ENCODE measurements at regions not wholly inside any gene's neighbourhood (a gene's known extent, or its start where the extent isn't known, plus 50 kb on each side); places are given as distances from the start of the nearest gene placed in this dataset.
"Not testable (repeated sequence)": the region's sequence is repeated elsewhere in the genome, so short reads cannot be mapped to it uniquely, and the experiment has no call there.

DNA sequence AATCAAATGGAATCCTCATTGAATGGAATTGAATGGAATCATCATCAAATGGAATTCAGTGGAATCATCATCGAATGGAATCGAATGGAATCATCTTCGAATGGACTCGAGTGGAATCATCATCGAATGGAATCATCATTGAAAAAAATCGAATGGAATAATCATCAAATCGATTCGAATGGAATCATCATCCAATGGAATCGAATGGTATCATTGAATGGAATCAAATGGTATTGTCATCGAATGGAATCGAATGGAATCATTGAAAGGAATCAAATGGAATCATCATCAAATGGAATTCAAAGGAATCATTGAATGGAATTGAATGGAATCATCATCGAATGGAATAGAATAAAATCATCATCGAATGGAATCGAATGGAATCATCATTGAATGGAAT lies 619.3 kb downstream of the TP53TG3F start:
- Histone ChIP-seq H3K27me3 (replicated peaks in 2 of 5; ENCODE audit: control insufficient read depth in 4 of 5, insufficient read depth in 5 of 5, low read length in 4 of 5) (no peaks in the 10 kb centered on the region), H3K36me3 (ENCODE audit: control insufficient read depth in 4 of 4, insufficient read depth in 4 of 4, low read length in 3 of 4) (no peaks in the 10 kb centered on the region), H3K4me1 (ENCODE audit: control extremely low read depth in 1 of 4, control insufficient read depth in 4 of 4, insufficient read depth in 4 of 4, low read length in 3 of 4) (no peaks in the 10 kb centered on the region), H3K9me3 (ENCODE audit: control extremely low read depth in 1 of 5, control insufficient read depth in 4 of 5, insufficient read depth in 2 of 5, low read depth in 1 of 5, low read length in 4 of 5) (peaks cover 2 to 83% (median 19%) of the 10 kb centered on the region in 5 experiments), H3K27ac (ENCODE audit: insufficient read depth in 1 of 2, low read depth in 1 of 2, low read length in 2 of 2, poor library complexity in 1 of 2, severe bottlenecking in 2 of 2) (no peak overlapping the region), H3K4me3 (ENCODE audit: control insufficient read depth in 1 of 7, extremely low read depth in 1 of 7, insufficient read depth in 4 of 7, low read depth in 2 of 7, low read length in 6 of 7) (no peak overlapping the region)
- DNase-seq = peak in 1 of 3 donors; percentile 12
- WGBS (ENCODE audit: insufficient coverage) = 80% methylated on average over 11 of the region's 14 CpGs
- CTCF ChIA-PET = no interaction called here
- POLR2A ChIA-PET = no interaction called here

GRCh38 chr16:34085038-34085437 lies 625.6 kb downstream of the TP53TG3F start:
- CTCF ChIA-PET; POLR2A ChIA-PET; DNase-seq; H3K4me3 ChIP-seq (ENCODE audit: control insufficient read depth in 1 of 7, extremely low read depth in 1 of 7, insufficient read depth in 4 of 7, low read depth in 2 of 7, low read length in 6 of 7); H3K36me3 ChIP-seq (ENCODE audit: control insufficient read depth in 4 of 4, insufficient read depth in 4 of 4, low read length in 3 of 4); H3K4me1 ChIP-seq (ENCODE audit: control extremely low read depth in 1 of 4, control insufficient read depth in 4 of 4, insufficient read depth in 4 of 4, low read length in 3 of 4); H3K27ac ChIP-seq (ENCODE audit: insufficient read depth in 1 of 2, low read depth in 1 of 2, low read length in 2 of 2, poor library complexity in 1 of 2, severe bottlenecking in 2 of 2); H3K27me3 ChIP-seq (replicated peaks in 2 of 5; ENCODE audit: control insufficient read depth in 4 of 5, insufficient read depth in 5 of 5, low read length in 4 of 5): not testable (repeated sequence)
- 70% methylated on average over 5 of the region's 5 CpGs for WGBS (ENCODE audit: insufficient coverage)
- peaks cover 2 to 87% (median 19%) of the 10 kb centered on the region in 5 experiments for H3K9me3 ChIP-seq (ENCODE audit: control extremely low read depth in 1 of 5, control insufficient read depth in 4 of 5, insufficient read depth in 2 of 5, low read depth in 1 of 5, low read length in 4 of 5)

- H3K4me3 ChIP-seq (ENCODE audit: control insufficient read depth in 1 of 7, extremely low read depth in 1 of 7, insufficient read depth in 4 of 7, low read depth in 2 of 7, low read length in 6 of 7); CTCF ChIA-PET; POLR2A ChIA-PET; H3K27ac ChIP-seq (ENCODE audit: insufficient read depth in 1 of 2, low read depth in 1 of 2, low read length in 2 of 2, poor library complexity in 1 of 2, severe bottlenecking in 2 of 2); DNase-seq; H3K4me1 ChIP-seq (ENCODE audit: control extremely low read depth in 1 of 4, control insufficient read depth in 4 of 4, insufficient read depth in 4 of 4, low read length in 3 of 4); H3K36me3 ChIP-seq (ENCODE audit: control insufficient read depth in 4 of 4, insufficient read depth in 4 of 4, low read length in 3 of 4); H3K27me3 ChIP-seq (replicated peaks in 2 of 5; ENCODE audit: control insufficient read depth in 4 of 5, insufficient read depth in 5 of 5, low read length in 4 of 5): not testable (repeated sequence)
- H3K9me3 ChIP-seq (ENCODE audit: control extremely low read depth in 1 of 5, control insufficient read depth in 4 of 5, insufficient read depth in 2 of 5, low read depth in 1 of 5, low read length in 4 of 5) = peaks cover 12 to 75% (median 28%) of the 10 kb centered on the region in 5 experiments
- 86% methylated on average over 14 of the region's 14 CpGs for WGBS (ENCODE audit: insufficient coverage)
Observed at GRCh38 chr16:34095006-34095405, 635.6 kb downstream of the TP53TG3F start.

DNA sequence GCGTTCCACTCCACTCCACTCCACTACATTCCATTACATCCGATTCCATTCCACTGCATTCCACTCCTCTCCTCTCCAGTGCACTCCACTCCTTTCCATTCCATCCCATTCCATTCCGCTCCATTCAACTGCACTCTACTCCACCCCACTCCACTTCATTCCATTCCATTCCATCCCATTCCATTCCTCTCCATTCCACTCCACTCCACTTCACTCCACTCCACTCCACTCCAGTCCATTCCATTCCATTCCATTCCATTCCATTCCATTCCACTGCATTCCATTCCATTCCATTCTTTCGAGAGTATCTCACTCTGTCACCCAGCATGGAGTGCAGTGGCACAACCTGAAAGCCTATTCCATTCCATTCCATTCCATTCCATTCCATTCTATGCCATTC lies 637.5 kb downstream of the TP53TG3F start:
- H3K27me3 ChIP-seq (replicated peaks in 2 of 5; ENCODE audit: control insufficient read depth in 4 of 5, insufficient read depth in 5 of 5, low read length in 4 of 5); CTCF ChIA-PET; DNase-seq; H3K4me1 ChIP-seq (ENCODE audit: control extremely low read depth in 1 of 4, control insufficient read depth in 4 of 4, insufficient read depth in 4 of 4, low read length in 3 of 4); POLR2A ChIA-PET; H3K27ac ChIP-seq (ENCODE audit: insufficient read depth in 1 of 2, low read depth in 1 of 2, low read length in 2 of 2, poor library complexity in 1 of 2, severe bottlenecking in 2 of 2); H3K4me3 ChIP-seq (ENCODE audit: control insufficient read depth in 1 of 7, extremely low read depth in 1 of 7, insufficient read depth in 4 of 7, low read depth in 2 of 7, low read length in 6 of 7); H3K36me3 ChIP-seq (ENCODE audit: control insufficient read depth in 4 of 4, insufficient read depth in 4 of 4, low read length in 3 of 4): not testable (repeated sequence)
- H3K9me3 ChIP-seq (ENCODE audit: control extremely low read depth in 1 of 5, control insufficient read depth in 4 of 5, insufficient read depth in 2 of 5, low read depth in 1 of 5, low read length in 4 of 5) = peaks cover 9 to 63% (median 22%) of the 10 kb centered on the region in 5 experiments
- 76% methylated on average over 4 of the region's 4 CpGs for WGBS (ENCODE audit: insufficient coverage)

GRCh38 chr16:34097326-34097725 lies 637.9 kb downstream of the TP53TG3F start:
- peak in 1 of 3 donors; percentile 6 for DNase-seq
- peaks cover 9 to 59% (median 22%) of the 10 kb centered on the region in 5 experiments for H3K9me3 ChIP-seq (ENCODE audit: control extremely low read depth in 1 of 5, control insufficient read depth in 4 of 5, insufficient read depth in 2 of 5, low read depth in 1 of 5, low read length in 4 of 5)
- H3K36me3 ChIP-seq (ENCODE audit: control insufficient read depth in 4 of 4, insufficient read depth in 4 of 4, low read length in 3 of 4); CTCF ChIA-PET; H3K4me3 ChIP-seq (ENCODE audit: control insufficient read depth in 1 of 7, extremely low read depth in 1 of 7, insufficient read depth in 4 of 7, low read depth in 2 of 7, low read length in 6 of 7); POLR2A ChIA-PET; H3K27ac ChIP-seq (ENCODE audit: insufficient read depth in 1 of 2, low read depth in 1 of 2, low read length in 2 of 2, poor library complexity in 1 of 2, severe bottlenecking in 2 of 2); H3K27me3 ChIP-seq (replicated peaks in 2 of 5; ENCODE audit: control insufficient read depth in 4 of 5, insufficient read depth in 5 of 5, low read length in 4 of 5); H3K4me1 ChIP-seq (ENCODE audit: control extremely low read depth in 1 of 4, control insufficient read depth in 4 of 4, insufficient read depth in 4 of 4, low read length in 3 of 4): not testable (repeated sequence)
- 87% methylated on average over 3 of the region's 3 CpGs for WGBS (ENCODE audit: insufficient coverage)

DNA sequence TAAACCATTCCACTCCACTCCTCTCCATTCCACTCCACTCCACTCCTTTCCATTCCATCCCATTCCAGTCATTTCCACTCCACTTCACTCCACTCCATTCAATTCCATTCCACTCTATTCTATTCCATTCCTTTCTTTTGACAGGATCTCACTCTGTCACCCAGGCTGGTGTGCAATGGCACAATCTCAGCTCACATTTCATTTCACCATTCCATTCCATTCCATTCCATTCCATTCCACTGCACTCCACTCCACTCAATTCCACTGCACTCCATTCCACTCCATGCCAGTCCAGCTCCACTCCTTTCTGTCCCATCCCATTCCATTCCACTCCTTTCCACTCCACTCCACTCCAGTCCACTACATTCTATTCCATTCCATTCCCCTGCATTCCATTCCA lies 638.6 kb downstream of the TP53TG3F start:
- POLR2A ChIA-PET; H3K4me1 ChIP-seq (ENCODE audit: control extremely low read depth in 1 of 4, control insufficient read depth in 4 of 4, insufficient read depth in 4 of 4, low read length in 3 of 4): not testable (repeated sequence)

DNA sequence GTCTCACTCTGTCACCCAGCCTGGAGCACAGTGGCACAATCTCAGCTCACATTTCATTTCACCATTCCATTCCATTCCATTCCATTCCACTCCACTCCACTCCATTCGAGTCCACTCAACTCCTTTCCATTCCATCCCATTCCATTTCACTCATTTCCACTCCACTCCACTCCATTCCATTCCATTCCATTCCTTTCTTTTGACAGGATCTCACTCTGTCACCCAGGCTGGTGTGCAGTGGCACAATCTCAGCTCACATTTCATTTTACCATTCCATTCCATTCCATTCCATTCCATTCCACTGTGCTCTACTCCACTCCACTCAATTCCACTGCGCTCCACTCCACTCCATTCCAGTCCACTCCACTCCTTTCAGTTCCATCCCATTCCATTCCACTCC lies 639.6 kb downstream of the TP53TG3F start:
- H3K36me3 ChIP-seq (ENCODE audit: control insufficient read depth in 4 of 4, insufficient read depth in 4 of 4, low read length in 3 of 4); H3K4me3 ChIP-seq (ENCODE audit: control insufficient read depth in 1 of 7, extremely low read depth in 1 of 7, insufficient read depth in 4 of 7, low read depth in 2 of 7, low read length in 6 of 7); POLR2A ChIA-PET; H3K27ac ChIP-seq (ENCODE audit: insufficient read depth in 1 of 2, low read depth in 1 of 2, low read length in 2 of 2, poor library complexity in 1 of 2, severe bottlenecking in 2 of 2); H3K27me3 ChIP-seq (replicated peaks in 2 of 5; ENCODE audit: control insufficient read depth in 4 of 5, insufficient read depth in 5 of 5, low read length in 4 of 5); CTCF ChIA-PET; H3K4me1 ChIP-seq (ENCODE audit: control extremely low read depth in 1 of 4, control insufficient read depth in 4 of 4, insufficient read depth in 4 of 4, low read length in 3 of 4); DNase-seq: not testable (repeated sequence)
- peaks cover 9 to 45% (median 22%) of the 10 kb centered on the region in 5 experiments for H3K9me3 ChIP-seq (ENCODE audit: control extremely low read depth in 1 of 5, control insufficient read depth in 4 of 5, insufficient read depth in 2 of 5, low read depth in 1 of 5, low read length in 4 of 5)
- WGBS (ENCODE audit: insufficient coverage) = 44% methylated on average over 2 of the region's 2 CpGs

More for the DNA sequence above, 638.6 kb downstream of the TP53TG3F start:
- DNase-seq; H3K27ac ChIP-seq (ENCODE audit: insufficient read depth in 1 of 2, low read depth in 1 of 2, low read length in 2 of 2, poor library complexity in 1 of 2, severe bottlenecking in 2 of 2); H3K27me3 ChIP-seq (replicated peaks in 2 of 5; ENCODE audit: control insufficient read depth in 4 of 5, insufficient read depth in 5 of 5, low read length in 4 of 5); CTCF ChIA-PET; H3K36me3 ChIP-seq (ENCODE audit: control insufficient read depth in 4 of 4, insufficient read depth in 4 of 4, low read length in 3 of 4); H3K4me3 ChIP-seq (ENCODE audit: control insufficient read depth in 1 of 7, extremely low read depth in 1 of 7, insufficient read depth in 4 of 7, low read depth in 2 of 7, low read length in 6 of 7): not testable (repeated sequence)
- peaks cover 9 to 52% (median 22%) of the 10 kb centered on the region in 5 experiments for H3K9me3 ChIP-seq (ENCODE audit: control extremely low read depth in 1 of 5, control insufficient read depth in 4 of 5, insufficient read depth in 2 of 5, low read depth in 1 of 5, low read length in 4 of 5)
